ENCODE measurements at regions not wholly inside any gene's neighbourhood (a gene's known extent, or its start where the extent isn't known, plus 50 kb on each side); places are given as distances from the start of the nearest gene placed in this dataset.

DNA sequence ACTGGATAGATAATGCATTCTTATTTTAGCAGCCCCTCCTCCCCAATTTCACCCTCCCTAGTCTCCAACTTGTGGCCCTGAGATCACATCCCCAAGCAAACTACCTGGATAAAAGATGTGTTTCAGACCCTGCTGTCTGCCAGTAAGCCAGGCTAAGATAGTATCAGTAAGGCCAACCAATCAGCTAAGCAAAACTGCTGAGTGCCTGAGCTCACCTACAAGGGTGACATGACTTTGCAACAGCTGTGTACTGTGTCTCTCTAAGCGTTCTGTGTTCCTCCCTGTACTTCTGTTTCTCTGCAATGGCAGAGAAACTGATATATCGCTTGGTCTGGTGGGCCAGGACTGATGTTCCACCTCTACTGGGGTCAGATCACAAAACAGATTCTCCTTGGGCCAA is 224.9 kb downstream of the BTG1 start:
- Histone ChIP-seq H3F3A (ENCODE audit: insufficient read depth, low read length) (no peaks in the 10 kb centered on the region), H4K20me1 (ENCODE audit: insufficient read depth, low read length) (no peaks in the 10 kb centered on the region), H3K27ac (ENCODE audit: low read length) (no peak overlapping the region), H3K36me3 (replicated peaks; ENCODE audit: insufficient read depth, low read length) (no peaks in the 10 kb centered on the region), H3K79me2 (ENCODE audit: low read length) (no peaks in the 10 kb centered on the region), H3K4me3 (ENCODE audit: low read length) (no peak overlapping the region), H3K4me1 (ENCODE audit: low read length) (no peaks in the 10 kb centered on the region), H3K4me2 (ENCODE audit: low read depth, low read length) (no peak overlapping the region), H3K9me2 (replicated peaks; ENCODE audit: insufficient read depth, low read length) (no peaks in the 10 kb centered on the region), H3K27me3 (replicated peaks; ENCODE audit: insufficient read depth, low read length) (no peaks in the 10 kb centered on the region), H2AFZ (ENCODE audit: low read length) (no peak overlapping the region), H3K9ac (ENCODE audit: low read length) (no peak overlapping the region), H3K9me3 (replicated peaks; ENCODE audit: insufficient read depth, low read length) (no peaks in the 10 kb centered on the region)
- TF ChIP-seq, protein P1, sequence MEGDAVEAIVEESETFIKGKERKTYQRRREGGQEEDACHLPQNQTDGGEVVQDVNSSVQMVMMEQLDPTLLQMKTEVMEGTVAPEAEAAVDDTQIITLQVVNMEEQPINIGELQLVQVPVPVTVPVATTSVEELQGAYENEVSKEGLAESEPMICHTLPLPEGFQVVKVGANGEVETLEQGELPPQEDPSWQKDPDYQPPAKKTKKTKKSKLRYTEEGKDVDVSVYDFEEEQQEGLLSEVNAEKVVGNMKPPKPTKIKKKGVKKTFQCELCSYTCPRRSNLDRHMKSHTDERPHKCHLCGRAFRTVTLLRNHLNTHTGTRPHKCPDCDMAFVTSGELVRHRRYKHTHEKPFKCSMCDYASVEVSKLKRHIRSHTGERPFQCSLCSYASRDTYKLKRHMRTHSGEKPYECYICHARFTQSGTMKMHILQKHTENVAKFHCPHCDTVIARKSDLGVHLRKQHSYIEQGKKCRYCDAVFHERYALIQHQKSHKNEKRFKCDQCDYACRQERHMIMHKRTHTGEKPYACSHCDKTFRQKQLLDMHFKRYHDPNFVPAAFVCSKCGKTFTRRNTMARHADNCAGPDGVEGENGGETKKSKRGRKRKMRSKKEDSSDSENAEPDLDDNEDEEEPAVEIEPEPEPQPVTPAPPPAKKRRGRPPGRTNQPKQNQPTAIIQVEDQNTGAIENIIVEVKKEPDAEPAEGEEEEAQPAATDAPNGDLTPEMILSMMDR (IDR thresholded peaks at IDR 0.05; ENCODE audit: low read length), result no peak
- no peak for TF ChIP-seq EZH2phosphoT487 (IDR thresholded peaks at IDR 0.05; ENCODE audit: low read length)
- no peak for DNase-seq

DNA sequence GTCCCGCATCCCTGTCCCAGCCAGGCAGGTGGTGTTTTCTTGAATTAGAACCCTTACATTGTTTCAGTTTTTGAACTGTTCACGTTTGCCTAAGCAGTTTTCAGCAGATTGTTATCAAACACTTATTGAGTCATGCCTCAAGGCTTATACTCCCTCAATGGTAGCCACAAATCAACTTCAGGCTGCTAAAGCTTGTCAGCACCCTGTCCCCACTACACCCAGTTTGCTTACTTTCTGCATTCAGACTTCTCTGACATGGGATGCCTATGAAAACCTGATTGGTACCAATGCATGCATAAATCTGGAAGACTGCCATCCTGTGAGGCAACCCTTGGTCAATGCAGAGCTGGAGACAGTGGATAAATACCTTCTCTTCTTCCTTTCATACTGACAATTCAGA is 225.4 kb downstream of the BTG1 start:
- H3K9me3 ChIP-seq (replicated peaks; ENCODE audit: insufficient read depth, low read length), result no peaks in the 10 kb centered on the region
- H3K4me2 ChIP-seq (ENCODE audit: low read depth, low read length), result no peak overlapping the region
- H3F3A ChIP-seq (ENCODE audit: insufficient read depth, low read length), result no peaks in the 10 kb centered on the region

DNA sequence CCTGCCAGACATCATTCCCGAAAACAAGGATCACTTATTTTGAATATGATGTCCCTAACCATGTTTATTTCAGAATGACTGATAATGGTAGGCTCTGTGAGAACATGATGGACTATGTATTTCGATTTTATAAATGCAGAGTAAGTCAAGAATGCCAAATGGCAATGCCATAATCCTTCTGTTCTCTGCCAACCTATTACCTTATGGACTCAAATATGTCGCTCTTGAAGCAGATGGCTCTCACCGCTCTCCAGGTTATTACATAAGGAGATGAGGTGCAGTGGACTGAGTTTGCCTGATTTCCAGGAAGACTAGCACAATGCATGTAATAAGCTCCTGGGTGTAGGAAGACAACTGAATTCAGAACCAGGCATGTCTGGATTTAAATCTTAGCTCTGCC is 227.2 kb downstream of the BTG1 start:
- no peak for TF ChIP-seq EZH2phosphoT487 (IDR thresholded peaks at IDR 0.05; ENCODE audit: low read length)
- TF ChIP-seq, protein P1 (IDR thresholded peaks at IDR 0.05; ENCODE audit: low read length), result no peak
- no peak for TF ChIP-seq EZH2 (optimal IDR thresholded peaks at IDR 0.05; ENCODE audit: low read depth, low read length)
- Histone ChIP-seq H3K4me3 (ENCODE audit: low read length) (no peak overlapping the region), H3K4me2 (ENCODE audit: low read depth, low read length) (no peak overlapping the region), H3K9ac (ENCODE audit: low read length) (no peak overlapping the region), H3K36me3 (replicated peaks; ENCODE audit: insufficient read depth, low read length) (no peaks in the 10 kb centered on the region), H3F3A (ENCODE audit: insufficient read depth, low read length) (no peaks in the 10 kb centered on the region), H4K20me1 (ENCODE audit: insufficient read depth, low read length) (no peaks in the 10 kb centered on the region), H3K9me3 (replicated peaks; ENCODE audit: insufficient read depth, low read length) (no peaks in the 10 kb centered on the region), H3K79me2 (ENCODE audit: low read length) (no peaks in the 10 kb centered on the region), H3K27me3 (replicated peaks; ENCODE audit: insufficient read depth, low read length) (no peaks in the 10 kb centered on the region), H3K4me1 (ENCODE audit: low read length) (no peaks in the 10 kb centered on the region), H2AFZ (ENCODE audit: low read length) (no peak overlapping the region), H3K9me2 (replicated peaks; ENCODE audit: insufficient read depth, low read length) (no peaks in the 10 kb centered on the region), H3K27ac (ENCODE audit: low read length) (no peak overlapping the region)
- DNase-seq, result no peak

More for the DNA sequence above, 225.4 kb downstream of the BTG1 start:
- TF ChIP-seq EZH2phosphoT487 (IDR thresholded peaks at IDR 0.05; ENCODE audit: low read length) (no peak), EZH2 (optimal IDR thresholded peaks at IDR 0.05; ENCODE audit: low read depth, low read length) (no peak)
- TF ChIP-seq, protein P1 (IDR thresholded peaks at IDR 0.05; ENCODE audit: low read length), result no peak
- H3K27me3 ChIP-seq (replicated peaks; ENCODE audit: insufficient read depth, low read length), result no peaks in the 10 kb centered on the region
- H4K20me1 ChIP-seq (ENCODE audit: insufficient read depth, low read length), result no peaks in the 10 kb centered on the region
- no peaks in the 10 kb centered on the region for H3K9me2 ChIP-seq (replicated peaks; ENCODE audit: insufficient read depth, low read length)
- no peaks in the 10 kb centered on the region for H3K79me2 ChIP-seq (ENCODE audit: low read length)
- H3K4me1 ChIP-seq (ENCODE audit: low read length), result no peaks in the 10 kb centered on the region
- no peak overlapping the region for H2AFZ ChIP-seq (ENCODE audit: low read length)
- no peak overlapping the region for H3K27ac ChIP-seq (ENCODE audit: low read length)
- no peak overlapping the region for H3K9ac ChIP-seq (ENCODE audit: low read length)
- H3K4me3 ChIP-seq (ENCODE audit: low read length), result no peak overlapping the region
- DNase-seq, result no peak
- H3K36me3 ChIP-seq (replicated peaks; ENCODE audit: insufficient read depth, low read length), result no peaks in the 10 kb centered on the region
